ENCODE measurements at regions not wholly inside any gene's neighbourhood (a gene's known extent, or its start where the extent isn't known, plus 50 kb on each side); places are given as distances from the start of the nearest gene placed in this dataset.

- TF ChIP-seq POLR2A (IDR thresholded peaks at IDR 0.05) (no peak), CTCF (IDR thresholded peaks at IDR 0.05) (no peak)
These were observed 724.6 kb upstream of the TYRP1 start for GRCh38 chr9:11968631-11969030.
